HEK293 (cell line): ENCODE measurements at regions not wholly inside any gene's neighbourhood (a gene's known extent, or its start where the extent isn't known, plus 50 kb on each side); places are given as distances from the start of the nearest gene placed in this dataset.

Source experiments
- CTCF ChIA-PET: fragments of 350-600 bp; formaldehyde crosslinking; extraction: SDS; loops from one replicate; lab custom pipeline; 2021; ENCODE audit warnings: antibody characterized with exemption; lab: Yijun Ruan, JAX
- POLR2A ChIA-PET: fragments of 300-600 bp; formaldehyde crosslinking; extraction: SDS; loops from one replicate; lab custom pipeline; 2020; ENCODE audit warnings: antibody characterized with exemption, inconsistent platforms; lab: Yijun Ruan, JAX
- H3K27ac ChIP-seq: fragments of 200-500 bp; sonication (Bioruptor generic); 2 replicates; pipeline ENCODE4 v1.5.1; 2014; ENCODE audit warnings: low read depth, low read length, control low read depth, inconsistent platforms; ENCODE audit errors: extremely low read depth
- H3K36me3 ChIP-seq, 2 experiments: fragments of 200-500 bp in 1 of 2; sonication (Bioruptor generic) in 1 of 2; 1 replicate in 1 of 2; 2 replicates in 1 of 2; pipeline ENCODE4 v1.5.1; 2014 to 2017; ENCODE audit warnings: inconsistent platforms in 2 of 2, low read length in 2 of 2; ENCODE audit not compliant: control insufficient read depth in 2 of 2, insufficient read depth in 1 of 2
- H3K4me1 ChIP-seq: fragments of 200-500 bp; sonication (Bioruptor generic); 2 replicates; pipeline ENCODE4 v1.5.1; 2014; ENCODE audit warnings: mild to moderate bottlenecking, low read length, inconsistent platforms; ENCODE audit not compliant: control insufficient read depth, insufficient read depth
- H3K4me3 ChIP-seq: 2 replicates; pipeline ENCODE4 v1.5.1; 2011; ENCODE audit warnings: low read depth, mild to moderate bottlenecking, control low read depth, low read length, moderate library complexity
- H3K9me3 ChIP-seq: fragments of 200-500 bp; sonication (Bioruptor generic); 2 replicates; pipeline ENCODE4 v1.5.1; 2014; ENCODE audit warnings: low read depth, low read length, inconsistent platforms; ENCODE audit not compliant: control insufficient read depth, insufficient read depth
- CTCF ChIP-seq: fragments of 450-650 bp; formaldehyde crosslinking; IDR thresholded peaks from 2 replicates; pipeline ENCODE4 v1.5.1; 2016; ENCODE audit warnings: missing biosample characterization, missing genetic modification characterization
- HIC1 ChIP-seq: fragments of 450-650 bp; formaldehyde crosslinking; IDR thresholded peaks from 2 replicates; pipeline ENCODE4 v1.5.1; 2016; ENCODE audit warnings: missing biosample characterization, missing genetic modification characterization
- HOXA7 ChIP-seq: sonication (generic); formaldehyde crosslinking; IDR thresholded peaks from 2 replicates; pipeline ENCODE4 v1.8.1; 2022; ENCODE audit warnings: missing genetic modification reagents, borderline replicate concordance
- ZBTB20 ChIP-seq: fragments of 450-650 bp; formaldehyde crosslinking; IDR thresholded peaks from 2 replicates; pipeline ENCODE4 v1.5.1; 2016; ENCODE audit warnings: missing biosample characterization, missing genetic modification characterization
- ZBTB21 ChIP-seq: fragments of 450-650 bp; formaldehyde crosslinking; IDR thresholded peaks from 2 replicates; pipeline ENCODE4 v1.5.1; 2017; ENCODE audit warnings: missing biosample characterization, missing genetic modification characterization
- ZNF138 ChIP-seq: fragments of 450-650 bp; formaldehyde crosslinking; IDR thresholded peaks from 2 replicates; pipeline ENCODE4 v1.5.1; 2016; ENCODE audit warnings: missing biosample characterization, missing genetic modification characterization, borderline replicate concordance
- ZNF266 ChIP-seq: fragments of 450-650 bp; formaldehyde crosslinking; IDR thresholded peaks from 2 replicates; pipeline ENCODE4 v1.5.1; 2016; ENCODE audit warnings: missing biosample characterization, missing genetic modification characterization, low read depth
- ZNF274 ChIP-seq, 2 experiments: fragments of 200-500 bp in 1 of 2; fragments of 450-650 bp in 1 of 2; sonication (Bioruptor generic) in 1 of 2; formaldehyde crosslinking in 1 of 2; IDR thresholded peaks; 2 replicates each; pipeline versions ENCODE4 v1.5.1 to v1.6.1; 2014 to 2016; ENCODE audit warnings: borderline replicate concordance in 1 of 2, inconsistent platforms in 1 of 2, low read length in 1 of 2, missing biosample characterization in 1 of 2, missing genetic modification characterization in 1 of 2
- ZNF341 ChIP-seq: fragments of 450-650 bp; formaldehyde crosslinking; IDR thresholded peaks from 2 replicates; pipeline ENCODE4; 2016; ENCODE audit warnings: low read depth, missing biosample characterization, missing genetic modification characterization
- ZNF350 ChIP-seq: fragments of 450-650 bp; formaldehyde crosslinking; IDR thresholded peaks from 2 replicates; pipeline ENCODE4 v1.5.0; 2017; ENCODE audit warnings: missing biosample characterization, mild to moderate bottlenecking, missing genetic modification characterization
- ZNF391 ChIP-seq: fragments of 450-650 bp; formaldehyde crosslinking; IDR thresholded peaks from 2 replicates; pipeline ENCODE4 v1.5.1; 2016; ENCODE audit warnings: low read depth, missing biosample characterization, missing genetic modification characterization, borderline replicate concordance
- ZNF416 ChIP-seq: fragments of 450-650 bp; formaldehyde crosslinking; IDR thresholded peaks from 2 replicates; pipeline ENCODE4 v1.5.1; 2016; ENCODE audit warnings: missing biosample characterization, missing genetic modification characterization
- ZNF473 ChIP-seq: fragments of 450-650 bp; formaldehyde crosslinking; IDR thresholded peaks from 2 replicates; pipeline ENCODE4 v1.5.1; 2017; ENCODE audit warnings: missing biosample characterization, missing genetic modification characterization
- ZNF621 ChIP-seq: fragments of 450-650 bp; formaldehyde crosslinking; IDR thresholded peaks from 2 replicates; pipeline ENCODE4 v1.5.1; 2017; ENCODE audit warnings: missing biosample characterization, missing genetic modification characterization
- ZNF707 ChIP-seq: fragments of 450-650 bp; formaldehyde crosslinking; IDR thresholded peaks from 2 replicates; pipeline ENCODE4 v1.5.1; 2016; ENCODE audit warnings: missing biosample characterization, missing genetic modification characterization
- ZNF776 ChIP-seq: fragments of 450-650 bp; formaldehyde crosslinking; IDR thresholded peaks from 2 replicates; pipeline ENCODE4 v1.5.0; 2017; ENCODE audit warnings: missing biosample characterization, missing genetic modification characterization, borderline replicate concordance

GRCh38 chr13:33642374-33643065 is 175.4 kb upstream of the RFC3 start:
- TF ChIP-seq HIC1 (no peak), ZNF621 (tag by site-specific recombination) (no peak)
- ChIA-PET CTCF (interaction anchor here (0.7 kb wide), 2 partner anchors 121 to 320 kb away, joined by 3 read pairs; no protein-coding TSS in a partner anchor), POLR2A (no interaction called here)
- H3K9me3 ChIP-seq: no peaks in the 10 kb centered on the region
- H3K4me3 ChIP-seq: no peak overlapping the region
- no peaks in the 10 kb centered on the region for H3K4me1 ChIP-seq
- no peak overlapping the region for H3K27ac ChIP-seq
- H3K36me3 ChIP-seq: no peaks in the 10 kb centered on the region

- TF ChIP-seq ZNF707 (tag by site-specific recombination): no peak
- no peak for TF ChIP-seq ZNF776 (tag by site-specific recombination)
- no peak for TF ChIP-seq ZNF391 (tag by site-specific recombination)
- no peak for TF ChIP-seq ZNF341 (tag by site-specific recombination)
- no peak for TF ChIP-seq ZNF274 (IDR thresholded peaks at IDR 0.05; ENCODE audit: low read length)
- TF ChIP-seq ZNF274 (tag by site-specific recombination; IDR thresholded peaks at IDR 0.05; ENCODE audit: borderline replicate concordance): no peak
- TF ChIP-seq ZNF266 (tag by site-specific recombination): no peak
- no peak for TF ChIP-seq ZBTB21 (tag by site-specific recombination)
- no peak for TF ChIP-seq ZNF473 (tag by site-specific recombination)
- no peak for TF ChIP-seq ZNF138 (tag by site-specific recombination)
- no peak for TF ChIP-seq HOXA7 (CRISPR knock-in tag)
- TF ChIP-seq ZNF350: no peak
- Histone ChIP-seq H3K9me3 (no peaks in the 10 kb centered on the region), H3K36me3 (no peaks in the 10 kb centered on the region), H3K27ac (no peak overlapping the region), H3K4me1 (0 out of 2 replicates have a peak, but pooled peaks cover 2% of the 10 kb centered on the region), H3K4me3 (no peak overlapping the region)
- ChIA-PET CTCF (no interaction called here), POLR2A (no interaction called here)
Observed at GRCh38 chr13:33644581-33645543, 173.1 kb upstream of the RFC3 start.

- CTCF ChIA-PET: interaction anchor here (0.7 kb wide), 1 partner anchor 33 kb away, joined by 3 read pairs; no protein-coding TSS in a partner anchor
- Histone ChIP-seq H3K36me3 (no peaks in the 10 kb centered on the region), H3K4me1 (0 out of 2 replicates have a peak, but pooled peaks cover 2% of the 10 kb centered on the region), H3K27ac (no peak overlapping the region), H3K9me3 (no peaks in the 10 kb centered on the region), H3K4me3 (no peak overlapping the region)
- POLR2A ChIA-PET: no interaction called here
- TF ChIP-seq ZBTB20 (tag by site-specific recombination) (no peak), CTCF (tag by site-specific recombination) (no peak), ZNF416 (tag by site-specific recombination) (no peak)
Observed at GRCh38 chr13:33645591-33646554, 172.1 kb upstream of the RFC3 start.
